HG02571 (cell line): ENCODE measurements at regions not wholly inside any gene's neighbourhood (a gene's known extent, or its start where the extent isn't known, plus 50 kb on each side); places are given as distances from the start of the nearest gene placed in this dataset.
"Not testable (repeated sequence)": the region's sequence is repeated elsewhere in the genome, so short reads cannot be mapped to it uniquely, and the experiment has no call there.

ENCODE experiments used
- ATAC-seq: cut with Tn5 transposase; IDR thresholded peaks from one replicate; pipeline ENCODE4 v1.9.1; 2021; ENCODE audit warnings: mild to moderate bottlenecking, moderate library complexity; ENCODE audit not compliant: unreplicated experiment

- ATAC-seq = no peak
Observed at GRCh38 chr1:163933437-163933836, 611.7 kb downstream of the NUF2 start.

GRCh38 chr1:163935738-163936374, 614.1 kb downstream of the NUF2 start:
- no peak for ATAC-seq

- ATAC-seq = no peak
Observed at GRCh38 chr1:163959622-163960021, 599.4 kb upstream of the PBX1 start.

- ATAC-seq = no peak
Observed at GRCh38 chr1:163970151-163970550, 588.8 kb upstream of the PBX1 start.

GRCh38 chr1:163970699-163971098, 588.3 kb upstream of the PBX1 start:
- no peak for ATAC-seq

- no peak for ATAC-seq
Observed at GRCh38 chr1:163973586-163973985, 585.4 kb upstream of the PBX1 start.

- no peak for ATAC-seq
Observed at GRCh38 chr1:163974120-163974519, 584.9 kb upstream of the PBX1 start.

- no peak for ATAC-seq
Observed at GRCh38 chr1:163980394-163980793, 578.6 kb upstream of the PBX1 start.

GRCh38 chr1:163981500-163982030, 577.4 kb upstream of the PBX1 start:
- no peak for ATAC-seq

GRCh38 chr1:163983097-163983496, 575.9 kb upstream of the PBX1 start:
- ATAC-seq = no peak

GRCh38 chr1:163985700-163986099, 573.3 kb upstream of the PBX1 start:
- no peak for ATAC-seq

GRCh38 chr1:163999131-163999530, 559.9 kb upstream of the PBX1 start:
- ATAC-seq = no peak

- ATAC-seq = not testable (repeated sequence)
Observed at GRCh38 chr1:164006186-164006585, 552.8 kb upstream of the PBX1 start.

GRCh38 chr1:164006621-164007020, 552.4 kb upstream of the PBX1 start:
- ATAC-seq = no peak

GRCh38 chr1:164017239-164017638, 541.7 kb upstream of the PBX1 start:
- ATAC-seq = no peak

- no peak for ATAC-seq
Observed at GRCh38 chr1:164020391-164020790, 538.6 kb upstream of the PBX1 start.

- ATAC-seq = no peak
Observed at GRCh38 chr1:164021813-164022212, 537.2 kb upstream of the PBX1 start.

GRCh38 chr1:164033782-164034181, 525.2 kb upstream of the PBX1 start:
- ATAC-seq = no peak

- ATAC-seq = no peak
Observed at GRCh38 chr1:164040754-164041153, 518.2 kb upstream of the PBX1 start.

GRCh38 chr1:164051782-164052181, 507.2 kb upstream of the PBX1 start:
- no peak for ATAC-seq

- ATAC-seq = no peak
Observed at GRCh38 chr1:164054331-164054730, 504.7 kb upstream of the PBX1 start.

- ATAC-seq = no peak
Observed at GRCh38 chr1:164058198-164058597, 500.8 kb upstream of the PBX1 start.

GRCh38 chr1:164061528-164061927, 497.5 kb upstream of the PBX1 start:
- ATAC-seq = no peak
